ENCODE measurements at regions not wholly inside any gene's neighbourhood (a gene's known extent, or its start where the extent isn't known, plus 50 kb on each side); places are given as distances from the start of the nearest gene placed in this dataset.

DNA sequence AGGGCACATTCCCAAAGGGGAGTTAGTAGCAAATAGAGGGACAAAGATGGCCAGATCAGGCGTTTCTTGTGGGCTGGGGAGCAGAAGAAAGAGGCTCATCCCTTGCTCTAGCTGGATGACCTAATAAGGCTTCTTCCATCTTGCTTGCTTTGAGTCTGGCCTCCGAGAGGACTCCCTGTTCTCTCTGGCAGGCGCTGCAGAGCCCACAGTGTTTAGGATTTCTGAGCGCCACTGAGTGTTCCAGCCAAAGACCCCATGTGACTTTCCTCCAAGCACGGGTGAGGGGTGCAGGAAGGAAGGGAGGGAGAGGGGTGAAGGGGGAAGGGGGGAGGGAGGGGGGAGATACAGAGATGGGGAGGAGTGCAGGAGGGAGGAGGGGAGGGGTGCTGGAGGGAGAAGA is 203.8 kb upstream of the SVIL start:
- CTCF ChIA-PET, result interaction anchor here (0.8 kb wide), 1 partner anchor 20 kb away, joined by 3 read pairs; no protein-coding TSS in a partner anchor
- Histone ChIP-seq H3K27me3 (ENCODE audit: control insufficient read depth, insufficient read depth, low read length) (peaks cover 6% of the 10 kb centered on the region), H3K4me3 (ENCODE audit: low read depth, low read length) (no peak overlapping the region), H3K27ac (ENCODE audit: low read depth, low read length) (no peak overlapping the region), H3K9me3 (ENCODE audit: control insufficient read depth, insufficient read depth, low read length) (no peaks in the 10 kb centered on the region)
- POLR2A ChIA-PET, result no interaction called here
- no peak for TF ChIP-seq CTCF (IDR thresholded peaks at IDR 0.05; ENCODE audit: low read depth, low read length)
- no peak for DNase-seq (ENCODE audit: low read depth, low spot score)

DNA sequence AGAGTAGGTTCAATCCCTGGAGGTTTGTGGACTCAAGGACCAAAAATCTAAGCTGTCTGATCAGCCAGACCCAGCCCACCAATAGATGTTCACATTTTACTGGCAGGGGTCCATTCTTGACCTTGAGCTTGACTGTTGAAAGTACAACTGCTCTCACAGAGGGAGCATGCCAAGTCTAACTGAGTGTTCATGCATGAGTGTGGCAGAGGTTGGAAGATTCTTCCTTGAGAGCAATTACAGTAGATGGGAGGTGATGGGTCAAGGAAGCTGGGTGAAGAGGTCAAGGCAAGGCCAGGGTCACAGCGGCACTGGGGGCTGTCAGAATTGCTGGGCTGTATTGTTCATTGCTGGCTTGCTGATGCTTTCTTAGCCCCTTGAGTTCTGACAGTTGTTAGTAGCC is 202.8 kb upstream of the SVIL start:
- no peak for DNase-seq (ENCODE audit: low read depth, low spot score)
- ChIA-PET CTCF (interaction anchor here (0.8 kb wide), 1 partner anchor 21 kb away, joined by 3 read pairs; no protein-coding TSS in a partner anchor), POLR2A (no interaction called here)
- Histone ChIP-seq H3K4me3 (ENCODE audit: low read depth, low read length) (no peak overlapping the region), H3K9me3 (ENCODE audit: control insufficient read depth, insufficient read depth, low read length) (no peaks in the 10 kb centered on the region), H3K27ac (ENCODE audit: low read depth, low read length) (no peak overlapping the region), H3K27me3 (ENCODE audit: control insufficient read depth, insufficient read depth, low read length) (peaks cover 6% of the 10 kb centered on the region)
- TF ChIP-seq CTCF (IDR thresholded peaks at IDR 0.05; ENCODE audit: low read depth, low read length), result no peak

DNA sequence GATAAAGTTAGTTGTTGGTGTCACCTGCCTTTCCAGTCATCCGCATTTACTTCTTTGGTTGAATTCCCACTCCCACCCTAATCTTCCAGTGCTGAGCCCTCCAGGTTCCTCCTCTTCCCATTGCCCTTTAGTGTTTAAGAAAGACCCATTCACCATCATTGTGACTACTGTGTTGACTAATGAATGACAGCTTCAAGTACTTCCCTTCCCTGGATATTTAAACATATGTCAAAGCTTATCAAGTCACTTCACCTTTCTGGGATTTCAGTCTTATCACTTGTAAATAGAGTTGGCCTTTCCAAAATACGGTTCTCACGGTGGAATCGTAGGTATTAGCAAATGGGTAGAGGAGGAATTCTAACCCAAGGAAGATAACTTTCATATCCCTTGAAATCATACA is 201.6 kb upstream of the SVIL start:
- CTCF ChIA-PET, result no interaction called here
- POLR2A ChIA-PET, result no interaction called here
- Histone ChIP-seq H3K27me3 (ENCODE audit: control insufficient read depth, insufficient read depth, low read length) (peaks cover 6% of the 10 kb centered on the region), H3K27ac (ENCODE audit: low read depth, low read length) (no peak overlapping the region), H3K9me3 (ENCODE audit: control insufficient read depth, insufficient read depth, low read length) (no peaks in the 10 kb centered on the region), H3K4me3 (ENCODE audit: low read depth, low read length) (no peak overlapping the region)
- DNase-seq (ENCODE audit: low read depth, low spot score), result no peak
- TF ChIP-seq CTCF (IDR thresholded peaks at IDR 0.05; ENCODE audit: low read depth, low read length), result no peak

DNA sequence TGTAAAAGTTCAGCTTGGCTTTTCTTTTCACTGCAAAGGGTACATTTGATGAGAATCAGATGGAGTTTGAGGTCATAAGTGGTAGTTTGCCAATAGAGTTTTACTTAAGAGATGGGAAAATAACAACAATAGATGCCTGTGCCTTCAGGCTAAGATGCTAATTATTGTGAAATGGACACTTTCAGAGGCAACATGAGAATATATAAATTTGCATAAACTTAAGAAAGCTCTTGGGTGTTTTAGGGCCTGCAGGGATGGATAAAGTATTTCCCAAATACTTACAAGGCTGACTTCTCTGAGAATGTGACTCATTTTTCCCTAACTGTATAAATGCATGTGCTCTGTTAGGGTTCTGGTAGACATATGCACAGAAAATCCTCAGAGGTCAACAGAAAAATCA is 200.3 kb upstream of the SVIL start:
- no peak for DNase-seq (ENCODE audit: low read depth, low spot score)
- Histone ChIP-seq H3K27ac (ENCODE audit: low read depth, low read length) (no peak overlapping the region), H3K9me3 (ENCODE audit: control insufficient read depth, insufficient read depth, low read length) (peaks cover under 1% of the 10 kb centered on the region; the same call in 1 of the 2 replicates), H3K4me3 (ENCODE audit: low read depth, low read length) (no peak overlapping the region), H3K27me3 (ENCODE audit: control insufficient read depth, insufficient read depth, low read length) (peaks cover 6% of the 10 kb centered on the region)
- POLR2A ChIA-PET, result no interaction called here
- CTCF ChIA-PET, result no interaction called here
- TF ChIP-seq CTCF (IDR thresholded peaks at IDR 0.05; ENCODE audit: low read depth, low read length), result no peak

- H3K4me3 ChIP-seq (ENCODE audit: low read depth, low read length), result no peak overlapping the region
- no peak for TF ChIP-seq CTCF (IDR thresholded peaks at IDR 0.05; ENCODE audit: low read depth, low read length)
- H3K9me3 ChIP-seq (ENCODE audit: control insufficient read depth, insufficient read depth, low read length), result peaks cover 8% of the 10 kb centered on the region; the same call in 1 of the 2 replicates
- DNase-seq (ENCODE audit: low read depth, low spot score), result no peak
- H3K27ac ChIP-seq (ENCODE audit: low read depth, low read length), result no peak overlapping the region
- CTCF ChIA-PET, result no interaction called here
- H3K27me3 ChIP-seq (ENCODE audit: control insufficient read depth, insufficient read depth, low read length), result peaks cover 5% of the 10 kb centered on the region
- POLR2A ChIA-PET, result no interaction called here
Observed at GRCh38 chr10:29830531-29831512, 196.1 kb upstream of the SVIL start.
